ENCODE measurements at regions not wholly inside any gene's neighbourhood (a gene's known extent, or its start where the extent isn't known, plus 50 kb on each side); places are given as distances from the start of the nearest gene placed in this dataset.

DNA sequence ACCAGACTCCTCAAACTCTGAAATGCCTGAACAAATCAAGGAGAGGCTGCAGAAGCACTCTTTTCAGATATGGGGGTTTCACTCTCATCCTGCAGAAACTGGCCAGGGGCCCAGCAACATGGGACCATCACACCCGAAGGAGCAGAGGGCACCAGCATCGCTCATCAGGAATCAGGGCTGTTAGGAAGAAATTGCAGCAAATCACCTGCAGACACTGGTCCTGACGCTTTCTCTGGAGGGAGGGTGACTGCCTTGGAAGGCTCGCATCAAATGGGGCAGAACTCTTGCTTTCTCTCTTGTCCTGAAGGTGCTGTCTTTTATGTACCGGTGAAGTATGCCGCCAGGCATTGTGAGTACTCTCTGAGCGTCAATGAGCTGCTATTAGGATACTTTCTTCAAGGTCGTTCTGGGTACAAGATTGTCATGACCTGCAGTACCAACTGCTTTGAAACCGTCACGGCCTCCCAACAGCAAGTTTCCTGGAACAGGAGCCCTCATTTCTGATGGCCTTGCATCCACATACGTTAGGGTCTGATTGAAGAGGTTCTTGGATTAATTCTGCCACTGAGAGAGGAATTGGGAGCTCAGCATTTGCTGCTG lies 155.7 kb upstream of the SOX1 start:
- DNase-seq, result no peak

DNA sequence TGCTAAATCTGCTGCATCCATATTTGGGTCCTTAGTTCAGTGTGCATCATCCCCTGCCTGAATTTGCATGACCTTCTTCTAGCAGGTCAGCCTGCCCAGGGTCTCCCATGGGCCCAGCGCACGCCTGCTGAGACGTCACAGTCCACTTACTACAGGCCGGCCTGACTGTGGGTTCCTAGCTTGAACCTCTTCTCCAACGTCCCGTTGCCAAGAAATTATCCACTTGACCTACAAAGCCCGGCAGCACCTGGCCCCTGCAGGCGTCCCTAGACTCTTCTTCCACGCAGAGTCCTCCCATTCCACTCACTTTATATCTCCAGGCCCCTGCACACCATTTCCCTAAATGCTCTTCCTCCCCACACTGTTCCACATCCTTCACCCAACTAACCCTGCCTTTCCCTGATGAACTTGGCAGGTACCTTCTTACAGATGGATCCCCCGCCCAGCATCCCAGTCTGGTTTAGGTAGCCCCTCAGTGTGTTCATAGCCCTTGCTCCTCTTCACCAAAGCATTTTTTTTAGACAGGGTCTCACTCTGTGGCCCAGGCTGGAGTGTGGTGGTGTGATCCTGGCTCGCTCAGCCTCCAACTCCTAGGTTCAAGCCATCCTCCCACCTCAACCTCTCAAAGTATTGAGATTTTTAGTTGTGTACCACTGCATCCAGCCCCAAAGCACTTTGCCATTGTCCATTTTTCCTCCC lies 155.0 kb upstream of the SOX1 start:
- DNase-seq, result no peak

DNA sequence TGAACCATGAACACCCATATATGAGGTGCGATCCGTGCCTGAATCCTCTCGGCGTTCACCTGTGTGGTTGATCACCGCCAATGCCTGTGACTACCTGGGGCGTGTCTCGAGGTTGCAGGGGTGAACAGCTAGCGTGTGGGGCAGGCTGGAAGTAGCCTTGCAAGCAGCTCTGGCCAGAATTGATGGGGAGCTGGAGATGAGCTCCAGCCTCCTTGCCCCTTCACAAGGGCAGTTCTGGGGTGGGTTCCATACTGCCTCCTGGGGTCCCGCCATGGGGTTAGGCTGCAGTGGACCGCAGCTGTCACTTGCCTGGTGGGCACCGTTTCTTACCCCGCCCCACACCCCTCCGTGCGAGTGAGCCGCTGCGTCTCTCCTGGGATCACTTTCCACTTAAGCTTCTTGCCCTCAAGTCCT lies 154.5 kb upstream of the SOX1 start:
- no peak for DNase-seq

DNA sequence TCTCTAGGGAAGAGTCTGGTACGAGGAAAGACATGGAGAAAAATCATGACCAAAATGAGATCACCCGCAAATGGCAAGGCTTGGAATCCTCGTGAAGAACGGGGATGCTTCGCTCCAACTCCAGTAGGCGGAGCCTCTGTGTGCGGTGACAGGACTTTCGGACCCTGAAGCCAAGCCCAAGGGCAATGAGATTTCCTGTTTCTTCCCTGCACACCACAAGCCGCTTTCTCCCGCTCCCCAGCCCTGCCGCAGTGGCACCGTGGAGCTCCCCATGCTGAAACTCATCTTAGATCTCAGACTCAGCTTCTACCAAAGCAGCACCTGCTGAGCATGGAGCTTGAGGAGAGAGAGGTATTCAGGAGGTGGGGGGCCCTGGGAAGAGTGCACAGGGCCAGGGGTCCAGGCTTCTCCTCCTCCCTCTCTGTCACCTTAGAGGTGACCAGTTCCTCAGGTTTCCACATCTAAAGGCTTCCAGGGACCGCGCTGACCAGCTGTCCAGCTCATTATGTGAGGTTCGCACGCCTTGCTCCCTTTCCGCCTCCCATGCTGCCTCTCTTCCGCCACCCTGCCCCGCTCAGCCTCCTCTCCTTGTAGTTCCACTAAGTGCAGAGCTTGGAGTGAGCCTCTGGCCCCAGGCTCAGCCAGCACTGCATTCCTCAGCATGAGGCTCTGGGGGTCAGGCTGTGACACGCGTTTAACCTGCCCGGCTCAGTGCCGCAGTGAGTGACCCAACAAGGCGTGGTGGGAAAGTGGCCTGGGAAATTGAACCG lies 153.8 kb upstream of the SOX1 start:
- no peak for DNase-seq

DNA sequence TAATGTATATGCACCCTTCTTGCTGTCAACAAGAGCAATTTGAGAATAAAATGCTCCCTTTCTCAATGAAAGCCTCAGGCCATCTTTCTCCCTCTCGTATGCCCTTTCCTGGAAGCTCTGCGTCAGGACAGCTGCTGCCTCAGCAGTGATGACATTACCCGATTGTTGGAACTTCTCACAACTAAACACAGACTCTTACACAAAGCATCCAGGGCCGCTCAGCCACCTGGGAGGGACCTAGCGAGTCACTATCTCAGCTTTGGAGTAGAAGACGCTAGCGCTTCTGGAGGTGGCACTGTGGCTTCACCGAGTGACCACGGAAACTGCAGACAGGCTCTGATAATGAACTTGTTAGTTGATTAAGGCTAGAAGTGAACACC lies 153.2 kb upstream of the SOX1 start:
- DNase-seq, result no peak

DNA sequence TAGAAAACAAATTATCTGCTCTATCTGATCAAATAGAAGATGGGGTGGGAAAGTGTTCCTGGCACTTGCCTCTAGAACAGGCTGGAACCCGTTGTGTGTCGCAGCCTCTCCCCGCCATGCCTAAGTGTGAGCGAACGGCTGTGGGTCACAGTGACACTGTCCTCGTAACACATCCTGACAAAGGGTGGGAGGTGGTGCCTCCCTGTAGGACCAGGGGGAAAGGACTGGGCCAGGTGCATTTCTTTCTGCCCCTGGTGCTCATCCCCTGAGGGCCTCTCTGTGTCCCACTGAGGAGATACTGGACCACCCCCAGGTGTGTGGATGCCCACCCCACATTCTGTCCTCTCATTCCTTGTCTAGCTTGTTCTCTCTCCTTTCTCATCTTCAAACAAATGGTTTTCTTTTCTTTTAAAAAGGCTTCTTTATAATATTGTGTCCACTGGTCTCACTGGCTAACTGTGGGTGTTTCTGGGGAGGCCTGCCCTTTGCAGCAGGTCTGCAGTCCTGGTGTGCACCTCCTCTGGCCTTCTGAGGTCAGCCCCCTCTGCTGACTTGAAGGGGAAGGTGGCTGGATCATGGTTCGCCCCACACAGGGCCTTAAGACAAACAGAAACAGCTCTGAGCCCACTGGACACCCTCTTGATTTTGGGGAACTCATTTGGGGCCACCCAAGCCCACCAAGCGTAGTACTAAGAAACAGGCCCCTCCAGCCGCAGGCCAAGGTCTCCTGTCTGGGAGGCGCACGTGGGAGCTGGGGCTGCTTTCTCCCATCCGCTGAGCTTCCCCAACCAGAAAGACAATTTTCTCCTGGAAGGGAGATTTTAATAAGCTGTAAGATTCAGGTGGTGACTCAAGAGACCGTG lies 152.5 kb upstream of the SOX1 start:
- DNase-seq, result no peak

DNA sequence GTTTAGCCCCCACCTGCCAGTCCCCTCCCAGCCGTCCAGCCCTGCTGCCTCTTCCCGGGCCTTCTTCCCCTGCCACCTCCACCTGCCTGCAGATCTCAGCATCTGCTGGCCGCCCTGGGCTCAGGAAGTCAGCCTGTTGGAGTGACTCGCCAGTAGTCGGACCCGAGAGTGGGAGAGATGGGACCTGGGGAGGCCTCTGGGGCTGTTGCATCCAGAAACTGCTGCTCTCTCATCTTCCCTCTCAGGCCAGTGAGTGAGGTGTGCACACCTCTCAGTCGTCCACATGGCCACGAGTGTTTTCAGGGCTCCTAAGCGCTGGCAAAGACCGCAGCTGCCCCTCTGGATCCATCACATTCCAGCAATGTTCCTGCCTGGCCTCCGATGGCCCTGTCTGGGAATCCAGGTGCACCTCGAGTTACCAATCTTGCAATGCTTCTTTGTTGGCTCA lies 151.8 kb upstream of the SOX1 start:
- no peak for DNase-seq

DNA sequence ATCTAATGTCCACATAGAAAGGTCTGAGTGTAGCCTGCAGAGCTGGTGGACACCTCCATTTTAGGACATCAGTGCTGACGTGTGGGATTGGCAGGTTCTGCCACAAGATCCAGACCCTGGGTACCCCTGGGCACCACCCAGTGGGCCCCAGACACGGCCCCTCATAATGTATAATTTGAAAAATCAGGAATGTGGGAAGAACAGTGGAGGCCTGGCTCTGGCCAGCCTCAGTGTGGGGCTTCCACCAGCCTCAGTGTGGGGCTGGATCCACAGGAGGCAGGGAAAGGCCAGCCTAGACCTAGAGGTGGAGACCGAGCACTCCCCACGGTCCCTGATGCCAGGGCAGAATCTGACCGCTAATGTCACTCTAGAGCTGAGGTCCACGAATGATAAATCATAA lies 150.7 kb upstream of the SOX1 start:
- DNase-seq, result no peak

DNA sequence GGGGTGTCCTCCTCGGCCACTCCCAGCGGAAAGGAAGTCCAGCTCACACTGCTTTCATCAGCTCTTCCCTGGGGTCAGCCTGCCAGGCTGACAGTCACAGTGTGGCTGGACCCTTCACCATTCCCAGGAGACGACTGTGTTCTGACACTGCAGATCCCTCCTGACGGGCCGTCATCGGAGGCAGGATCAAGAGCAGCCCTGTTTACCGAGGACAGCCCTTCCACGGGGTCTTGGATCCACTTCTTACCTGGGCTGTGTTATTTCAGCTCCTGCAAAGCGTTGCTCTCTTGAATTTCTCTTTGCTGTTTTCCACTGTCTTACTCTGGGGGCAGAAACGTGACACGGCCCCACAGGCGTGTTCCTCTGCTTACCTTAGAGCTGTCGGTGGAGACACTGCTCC lies 149.9 kb upstream of the SOX1 start:
- no peak for DNase-seq

DNA sequence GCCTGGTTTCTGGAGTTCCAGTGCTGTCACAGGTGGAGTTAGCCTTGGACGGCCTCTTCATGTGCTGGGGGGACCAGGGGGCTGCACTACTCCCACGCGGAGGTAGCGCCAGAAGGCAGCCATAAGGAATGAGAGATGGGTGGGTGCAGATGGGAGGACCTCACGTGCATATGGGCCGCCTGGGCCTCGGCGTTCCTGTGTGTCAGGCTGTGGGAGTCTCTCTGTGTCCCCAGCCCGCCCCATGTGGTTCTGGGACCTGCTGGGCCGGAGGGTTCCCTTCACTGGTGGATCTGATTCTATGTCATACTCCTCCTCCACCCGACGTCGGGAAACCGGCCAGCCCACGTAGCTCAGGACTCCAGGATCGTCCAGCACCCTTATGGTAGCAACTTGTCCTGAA lies 149.0 kb upstream of the SOX1 start:
- no peak for DNase-seq

DNA sequence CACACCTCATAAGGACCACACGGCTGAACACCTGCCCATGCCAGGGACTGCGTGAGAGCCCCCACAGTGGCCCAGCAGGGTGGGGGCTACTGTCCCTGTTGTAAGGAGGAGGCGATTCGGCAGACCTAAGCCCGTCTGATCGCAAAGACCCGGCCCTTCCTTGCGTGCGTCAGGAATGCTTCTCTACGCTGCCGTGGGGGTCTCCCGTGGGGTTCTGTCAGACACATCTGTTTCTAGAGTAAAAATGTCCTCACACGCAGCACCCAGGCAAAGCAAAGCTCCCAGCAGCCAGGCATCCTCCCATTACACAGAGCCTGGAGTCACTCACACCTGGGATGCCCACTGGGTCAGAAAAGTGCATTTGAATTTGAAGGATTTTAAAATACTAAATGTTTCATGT lies 147.7 kb upstream of the SOX1 start:
- DNase-seq, result no peak

DNA sequence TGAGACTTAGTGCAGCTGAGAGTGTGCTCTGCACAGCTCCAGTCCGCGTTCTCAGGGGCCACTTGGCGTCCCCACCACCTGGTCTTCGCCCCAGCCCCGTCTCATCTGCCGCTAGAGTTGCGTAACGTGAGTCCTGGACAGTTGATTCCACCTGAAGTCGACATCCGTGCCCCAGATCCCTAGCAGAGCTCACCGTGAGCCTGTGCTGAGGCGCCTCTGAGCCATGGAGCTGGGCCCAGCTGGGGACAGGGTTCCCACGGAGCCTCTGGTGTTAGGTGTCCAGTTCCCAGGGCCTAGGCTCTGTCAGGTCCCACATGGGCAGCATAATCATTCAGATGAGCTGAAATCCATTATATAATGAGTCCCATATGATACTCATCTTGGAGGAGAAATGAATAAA lies 147.1 kb upstream of the SOX1 start:
- DNase-seq, result no peak

DNA sequence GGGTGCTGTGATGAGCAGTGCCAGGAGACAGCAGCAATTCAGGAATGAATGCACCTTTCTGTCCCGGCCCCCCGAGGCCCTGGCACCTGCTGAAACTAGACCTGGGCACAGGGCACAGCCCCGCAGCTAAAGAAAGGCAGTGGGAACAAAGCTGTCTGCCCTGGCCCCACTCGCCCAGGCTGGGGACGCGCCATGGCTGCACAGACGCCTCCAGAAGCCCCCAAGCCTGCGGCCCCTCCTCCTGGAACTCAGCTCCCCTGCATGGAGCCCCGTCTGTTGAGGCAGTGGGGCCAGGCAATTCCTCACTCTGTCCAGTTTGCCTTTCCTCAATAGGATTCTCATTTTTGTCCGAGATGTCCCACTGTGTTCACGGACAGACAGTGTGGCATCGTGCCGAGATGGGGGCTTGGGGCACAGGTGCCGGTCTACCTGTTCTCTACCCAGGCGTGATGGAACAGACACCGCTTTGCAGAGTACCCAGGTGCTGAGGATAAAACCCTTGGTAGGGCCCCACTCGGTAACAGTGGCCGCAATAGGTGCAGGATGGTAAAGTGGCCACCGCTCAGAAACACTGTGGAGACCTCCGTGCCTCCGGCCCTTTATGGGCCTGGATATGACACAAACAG lies 146.5 kb upstream of the SOX1 start:
- no peak for DNase-seq

DNA sequence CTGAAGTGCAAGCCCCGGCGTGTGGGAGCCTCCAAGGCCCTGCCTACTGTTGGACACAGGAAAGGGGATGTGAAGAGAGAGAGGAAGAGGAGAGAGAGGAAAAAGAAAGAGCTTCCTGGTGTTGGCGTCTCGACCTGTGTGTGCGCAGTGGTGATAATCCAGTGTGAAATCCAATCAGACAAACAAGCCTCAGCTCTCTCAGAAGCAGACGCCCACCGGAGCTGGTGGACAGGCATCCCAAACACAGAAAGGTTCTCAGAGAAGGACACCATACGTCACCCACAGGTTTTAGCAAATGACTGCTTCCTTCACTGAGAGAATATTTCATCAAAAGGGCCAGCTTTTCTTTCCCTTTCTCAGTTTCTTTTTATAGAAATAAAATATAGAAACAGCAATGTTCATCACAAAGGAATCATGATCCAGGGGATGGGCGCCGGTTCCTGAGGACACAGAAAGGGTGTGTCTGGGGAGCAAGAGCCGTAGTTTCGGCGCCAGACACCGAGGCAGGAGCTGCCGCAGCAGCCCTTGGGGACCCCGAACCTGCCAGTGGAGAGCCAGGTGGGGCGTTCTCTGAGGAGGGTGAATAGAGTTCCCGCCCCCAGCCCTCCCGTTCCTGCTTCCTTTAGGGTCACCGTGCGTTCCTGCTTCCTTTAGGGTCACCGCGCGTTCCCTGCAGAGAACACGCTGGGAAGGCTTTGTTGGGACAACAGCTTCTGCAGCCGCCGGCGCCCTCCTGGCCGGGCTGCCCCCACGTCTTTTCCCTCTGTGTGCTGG lies 145.8 kb upstream of the SOX1 start:
- DNase-seq, result no peak

DNA sequence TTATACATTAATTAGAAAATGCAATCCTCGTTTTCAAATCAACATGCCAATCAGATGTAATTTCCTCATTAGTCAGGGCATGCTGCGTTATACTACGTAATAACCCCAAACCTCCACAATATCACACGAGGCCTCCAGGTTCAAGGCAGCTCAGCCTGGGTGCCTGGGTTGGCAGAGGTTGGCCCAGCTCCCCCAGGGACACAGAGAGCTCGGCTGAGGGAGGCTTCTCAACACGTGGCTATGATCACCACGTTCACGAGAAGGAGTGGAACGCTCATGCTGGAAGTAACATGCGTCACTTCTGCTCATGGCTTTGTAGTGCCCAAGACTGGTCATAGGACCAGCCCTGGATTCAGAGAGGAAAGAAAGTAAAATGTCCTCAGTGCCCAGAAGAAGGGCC lies 144.9 kb upstream of the SOX1 start:
- no peak for DNase-seq

DNA sequence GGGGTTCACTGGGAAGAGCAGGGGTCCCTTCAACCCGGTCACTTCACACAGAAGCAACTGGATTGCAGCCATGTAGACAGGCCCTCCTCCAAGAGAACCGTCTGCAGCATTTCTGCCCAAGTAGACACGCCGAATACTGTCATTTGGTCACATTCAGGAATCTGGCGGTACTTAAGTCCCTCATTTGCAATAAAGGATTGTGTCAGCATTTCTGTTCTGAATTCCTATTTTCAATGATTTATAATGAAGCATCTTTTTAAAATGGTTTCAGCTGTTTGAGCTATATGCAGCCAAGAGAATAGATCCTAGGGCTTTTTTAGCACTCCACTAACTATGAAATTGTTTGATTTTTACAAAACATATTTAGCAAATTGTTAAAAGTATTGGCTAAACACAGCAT lies 143.5 kb upstream of the SOX1 start:
- DNase-seq, result no peak

DNA sequence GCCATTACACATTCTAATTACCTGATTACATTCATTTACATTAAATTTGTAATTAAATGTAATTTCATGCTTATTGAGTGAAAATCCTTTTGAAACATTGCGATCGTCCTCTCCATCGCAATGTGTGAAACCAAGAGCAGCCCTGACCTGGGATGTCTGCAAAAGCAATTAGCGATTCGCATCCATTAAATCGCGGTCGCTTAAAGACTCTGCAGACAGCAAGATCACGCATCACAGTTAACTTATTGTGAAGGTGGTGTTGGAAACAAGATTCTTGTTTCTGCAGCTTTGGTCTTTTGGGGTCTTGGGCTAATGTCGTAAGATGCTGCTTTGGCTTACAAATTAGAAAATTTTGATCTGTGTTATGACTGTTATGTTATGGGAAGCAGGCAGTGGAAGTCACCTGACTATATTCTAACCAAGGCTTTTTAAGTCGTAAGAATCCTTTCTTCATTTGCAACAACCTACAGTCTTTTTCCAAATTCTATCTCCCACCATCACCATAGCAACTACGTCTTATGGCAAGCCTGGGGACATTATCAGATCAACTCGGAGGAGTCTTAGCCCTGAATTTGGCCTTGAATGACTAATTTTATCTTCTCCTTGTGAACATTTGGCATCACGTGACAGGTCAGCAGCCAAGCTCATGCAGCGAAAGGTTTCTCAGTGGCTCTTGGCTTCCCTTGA lies 142.8 kb upstream of the SOX1 start:
- DNase-seq, result no peak

DNA sequence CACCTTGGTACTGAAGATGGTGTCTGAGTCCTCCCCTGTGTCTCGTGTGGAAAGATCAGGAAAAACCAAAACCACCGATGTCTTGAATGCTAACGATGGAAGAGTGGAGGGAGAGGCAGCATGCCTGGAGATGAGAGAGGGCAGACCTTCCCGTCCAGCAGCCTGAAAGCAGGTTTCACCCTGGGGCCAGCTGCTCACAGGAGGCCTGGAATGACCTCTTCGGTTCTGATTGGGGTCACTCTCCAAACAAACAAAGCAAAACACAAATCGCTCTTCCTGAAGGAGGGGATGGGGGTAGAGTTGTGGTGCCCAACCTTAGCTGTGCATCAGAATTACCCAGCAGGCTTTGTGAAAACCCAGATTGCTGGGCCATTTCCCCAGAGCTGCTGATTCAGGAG lies 142.3 kb upstream of the SOX1 start:
- DNase-seq, result no peak

DNA sequence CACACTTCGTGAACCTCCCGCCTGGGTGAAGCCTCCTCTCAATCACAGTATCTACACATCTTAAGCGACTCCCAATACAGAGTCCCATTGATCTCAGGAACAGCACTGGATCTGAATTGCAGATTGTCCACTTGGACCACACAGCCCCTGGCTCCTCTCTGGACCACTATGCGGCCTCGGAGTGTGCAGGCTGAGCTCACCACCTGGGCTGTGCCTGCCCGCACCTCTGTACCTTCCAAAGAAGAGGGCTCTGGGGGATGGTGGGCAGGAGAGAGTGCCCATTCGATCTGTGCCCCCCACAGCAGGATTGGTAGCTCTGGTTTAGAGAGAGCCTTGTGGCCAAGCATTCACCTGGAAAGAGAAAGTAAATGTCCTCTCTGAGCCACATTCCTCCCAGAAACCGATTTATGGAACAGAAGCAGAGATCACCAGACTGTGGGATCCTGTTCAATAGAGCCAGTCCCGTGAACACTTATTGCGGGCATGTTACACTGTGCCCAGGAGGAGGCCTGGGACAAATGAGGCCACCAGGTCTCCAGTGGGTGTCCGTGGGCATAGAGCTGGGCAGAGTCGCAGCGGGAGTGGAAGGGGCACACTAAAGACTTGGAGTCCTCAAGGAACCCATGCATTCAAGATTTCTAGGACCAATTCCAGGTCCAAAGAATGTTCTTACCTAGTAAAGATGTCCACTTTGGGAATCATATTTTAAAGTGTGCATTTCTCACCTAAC lies 141.6 kb upstream of the SOX1 start:
- DNase-seq, result no peak

DNA sequence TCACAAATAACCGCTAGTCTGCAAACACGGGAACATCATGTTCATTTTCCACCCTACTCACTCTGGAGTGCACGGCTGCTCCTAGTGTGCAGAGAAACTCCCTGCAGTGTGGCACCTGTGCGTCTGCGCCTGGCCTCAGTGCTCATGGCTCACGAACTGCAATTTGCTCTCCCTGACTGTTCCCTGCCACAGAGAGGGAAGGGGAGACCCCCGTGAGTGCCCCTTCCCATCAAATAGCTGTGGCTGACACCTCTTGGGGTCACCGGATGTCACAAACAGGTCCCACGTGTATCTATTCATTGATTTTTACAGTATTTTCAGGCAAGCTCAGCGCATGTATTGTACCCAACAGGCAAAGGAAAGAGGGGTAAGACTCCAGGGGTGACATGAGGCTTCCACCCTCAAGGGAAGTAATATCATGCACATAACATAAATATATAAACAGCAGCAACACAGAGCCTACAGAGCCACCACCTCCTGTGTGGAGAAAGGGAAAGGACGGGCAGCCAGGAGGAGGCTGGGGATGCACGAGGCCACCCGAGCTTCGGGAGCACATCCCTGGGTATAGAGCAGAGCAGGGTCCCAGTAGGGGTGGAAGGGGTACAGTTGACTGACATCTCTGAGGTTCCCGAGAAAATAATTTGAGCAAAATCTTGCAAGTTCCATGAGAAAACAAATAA lies 140.3 kb upstream of the SOX1 start:
- no peak for DNase-seq

All from inflammatory macrophage treated with lipopolysaccharide for 1 hour (primary cell).